NT2/D1 (cell line): ENCODE measurements at regions not wholly inside any gene's neighbourhood (a gene's known extent, or its start where the extent isn't known, plus 50 kb on each side); places are given as distances from the start of the nearest gene placed in this dataset.

Experiments
- YY1 ChIP-seq: IDR thresholded peaks from 2 replicates; pipeline ENCODE4 v1.6.1; 2011; ENCODE audit not compliant: insufficient read length, insufficient read depth
- ZNF274 ChIP-seq: IDR thresholded peaks from 2 replicates; pipeline ENCODE4 v1.6.1; 2011; ENCODE audit warnings: mild to moderate bottlenecking, low read depth, low read length

GRCh38 chr11:105332171-105332570, 192.6 kb upstream of the CARD18 start:
- no peak for TF ChIP-seq ZNF274
- no peak for TF ChIP-seq YY1
